Gastroesophageal sphincter (tissue), 3 donors: ENCODE measurements at regions not wholly inside any gene's neighbourhood (a gene's known extent, or its start where the extent isn't known, plus 50 kb on each side); places are given as distances from the start of the nearest gene placed in this dataset.

Experiments used
- POLR2A ChIP-seq, 2 donors: fragments of 450-650 bp; IDR thresholded peaks; one replicate each; pipeline ENCODE4 v1.6.1; 2017; ENCODE audit warnings: antibody characterized with exemption in 2 of 2, mild to moderate bottlenecking in 2 of 2, moderate library complexity in 1 of 2
- POLR2AphosphoS5 ChIP-seq: sonication (generic); formaldehyde crosslinking; IDR thresholded peaks from one replicate; pipeline ENCODE4 v1.6.1; 2017; ENCODE audit warnings: antibody characterized with exemption
- TF ChIP-seq, protein P1 (sequence below), 4 experiments: fragments of 200-600 bp in 2 of 4; fragments of 450-650 bp in 2 of 4; sonication (generic) in 1 of 4; IDR thresholded peaks; one replicate each; pipeline ENCODE4 v1.5.1; 2017 to 2019; ENCODE audit warnings: antibody characterized with exemption in 4 of 4, mild to moderate bottlenecking in 2 of 4, moderate library complexity in 2 of 4

DNA sequence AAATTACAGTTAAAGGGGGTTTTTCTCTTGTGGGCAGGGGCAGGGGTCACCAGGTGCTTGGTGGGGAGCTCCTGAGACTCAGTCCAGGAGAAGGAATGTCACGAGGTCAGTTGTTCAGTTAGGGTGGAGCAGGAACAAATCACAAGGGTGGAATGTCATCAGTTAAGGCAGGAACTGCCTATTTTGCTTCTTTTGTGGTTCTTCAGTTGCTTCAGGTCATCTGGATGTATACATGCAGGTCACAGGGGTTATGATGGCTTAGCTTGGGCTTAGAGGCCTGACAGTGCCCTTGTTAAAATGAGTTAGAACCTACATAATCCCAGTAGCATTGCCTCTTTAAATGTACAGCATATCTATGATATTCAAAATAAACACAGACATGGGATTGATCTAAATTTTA is 120.2 kb upstream of the CHD2 start:
- TF ChIP-seq, protein P1, sequence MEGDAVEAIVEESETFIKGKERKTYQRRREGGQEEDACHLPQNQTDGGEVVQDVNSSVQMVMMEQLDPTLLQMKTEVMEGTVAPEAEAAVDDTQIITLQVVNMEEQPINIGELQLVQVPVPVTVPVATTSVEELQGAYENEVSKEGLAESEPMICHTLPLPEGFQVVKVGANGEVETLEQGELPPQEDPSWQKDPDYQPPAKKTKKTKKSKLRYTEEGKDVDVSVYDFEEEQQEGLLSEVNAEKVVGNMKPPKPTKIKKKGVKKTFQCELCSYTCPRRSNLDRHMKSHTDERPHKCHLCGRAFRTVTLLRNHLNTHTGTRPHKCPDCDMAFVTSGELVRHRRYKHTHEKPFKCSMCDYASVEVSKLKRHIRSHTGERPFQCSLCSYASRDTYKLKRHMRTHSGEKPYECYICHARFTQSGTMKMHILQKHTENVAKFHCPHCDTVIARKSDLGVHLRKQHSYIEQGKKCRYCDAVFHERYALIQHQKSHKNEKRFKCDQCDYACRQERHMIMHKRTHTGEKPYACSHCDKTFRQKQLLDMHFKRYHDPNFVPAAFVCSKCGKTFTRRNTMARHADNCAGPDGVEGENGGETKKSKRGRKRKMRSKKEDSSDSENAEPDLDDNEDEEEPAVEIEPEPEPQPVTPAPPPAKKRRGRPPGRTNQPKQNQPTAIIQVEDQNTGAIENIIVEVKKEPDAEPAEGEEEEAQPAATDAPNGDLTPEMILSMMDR (IDR thresholded peaks at IDR 0.05) = no peak
- TF ChIP-seq POLR2A (IDR thresholded peaks at IDR 0.05) = no peak
- no peak for TF ChIP-seq POLR2AphosphoS5
